ENCODE measurements at regions not wholly inside any gene's neighbourhood (a gene's known extent, or its start where the extent isn't known, plus 50 kb on each side); places are given as distances from the start of the nearest gene placed in this dataset.

DNA sequence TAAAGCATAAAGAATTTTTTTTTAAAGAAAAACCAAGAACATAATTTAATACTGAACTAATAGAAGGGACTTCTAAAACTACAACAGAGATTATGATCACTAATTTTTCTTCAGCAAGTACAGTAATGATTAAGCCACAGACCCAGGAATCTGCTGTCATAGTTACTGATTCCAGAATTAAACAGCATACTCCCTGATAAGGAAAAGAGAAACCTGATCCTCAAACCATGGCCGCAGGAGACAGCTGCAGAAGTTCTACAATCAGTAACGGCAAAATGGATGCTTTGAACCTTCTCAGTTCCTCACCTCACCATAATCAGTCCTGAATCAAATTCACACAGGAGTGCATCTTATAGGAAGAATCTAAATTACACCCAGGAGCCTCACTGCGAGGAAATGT lies 939.0 kb upstream of the SLITRK1 start:
- TF ChIP-seq, protein P1, sequence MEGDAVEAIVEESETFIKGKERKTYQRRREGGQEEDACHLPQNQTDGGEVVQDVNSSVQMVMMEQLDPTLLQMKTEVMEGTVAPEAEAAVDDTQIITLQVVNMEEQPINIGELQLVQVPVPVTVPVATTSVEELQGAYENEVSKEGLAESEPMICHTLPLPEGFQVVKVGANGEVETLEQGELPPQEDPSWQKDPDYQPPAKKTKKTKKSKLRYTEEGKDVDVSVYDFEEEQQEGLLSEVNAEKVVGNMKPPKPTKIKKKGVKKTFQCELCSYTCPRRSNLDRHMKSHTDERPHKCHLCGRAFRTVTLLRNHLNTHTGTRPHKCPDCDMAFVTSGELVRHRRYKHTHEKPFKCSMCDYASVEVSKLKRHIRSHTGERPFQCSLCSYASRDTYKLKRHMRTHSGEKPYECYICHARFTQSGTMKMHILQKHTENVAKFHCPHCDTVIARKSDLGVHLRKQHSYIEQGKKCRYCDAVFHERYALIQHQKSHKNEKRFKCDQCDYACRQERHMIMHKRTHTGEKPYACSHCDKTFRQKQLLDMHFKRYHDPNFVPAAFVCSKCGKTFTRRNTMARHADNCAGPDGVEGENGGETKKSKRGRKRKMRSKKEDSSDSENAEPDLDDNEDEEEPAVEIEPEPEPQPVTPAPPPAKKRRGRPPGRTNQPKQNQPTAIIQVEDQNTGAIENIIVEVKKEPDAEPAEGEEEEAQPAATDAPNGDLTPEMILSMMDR (IDR thresholded peaks at IDR 0.05; ENCODE audit: borderline replicate concordance, extremely low read depth, low read length, poor library complexity, severe bottlenecking), result no peak
- TF ChIP-seq EZH2 (IDR thresholded peaks at IDR 0.05; ENCODE audit: borderline replicate concordance, low read depth, low read length, severe bottlenecking), result no peak
- no peaks in the 10 kb centered on the region for H3K9me3 ChIP-seq (ENCODE audit: insufficient read depth, low read length, severe bottlenecking)
- H3K27me3 ChIP-seq (ENCODE audit: insufficient read depth, low read length, poor library complexity), result no peaks in the 10 kb centered on the region
- no peak overlapping the region for H2AFZ ChIP-seq (ENCODE audit: low read depth, low read length)
- no peak overlapping the region for H3K27ac ChIP-seq (ENCODE audit: low read length)
- no peak overlapping the region for H3K4me2 ChIP-seq (ENCODE audit: insufficient read depth, low read length)
- H3K4me1 ChIP-seq (ENCODE audit: insufficient read depth, low read length), result no peaks in the 10 kb centered on the region
- no peak for DNase-seq
- no peak overlapping the region for H3K4me3 ChIP-seq (ENCODE audit: low read depth in 1 of 2, low read length in 2 of 2)
- H3K79me2 ChIP-seq (ENCODE audit: insufficient read depth, low read length), result no peaks in the 10 kb centered on the region
- H3K9ac ChIP-seq (ENCODE audit: low read depth, low read length), result no peak overlapping the region
- no peaks in the 10 kb centered on the region for H3K36me3 ChIP-seq (ENCODE audit: insufficient read depth, low read length)
- H4K20me1 ChIP-seq (ENCODE audit: insufficient read depth, low read length), result no peaks in the 10 kb centered on the region
- no peak for ATAC-seq (ENCODE audit: insufficient read depth, low read depth)

GRCh38 chr13:84816567-84817105 lies 934.4 kb upstream of the SLITRK1 start:
- Histone ChIP-seq H3K4me2 (ENCODE audit: insufficient read depth, low read length) (no peak overlapping the region), H3K27me3 (ENCODE audit: insufficient read depth, low read length, poor library complexity) (no peaks in the 10 kb centered on the region), H4K20me1 (ENCODE audit: insufficient read depth, low read length) (no peaks in the 10 kb centered on the region), H3K9me3 (ENCODE audit: insufficient read depth, low read length, severe bottlenecking) (no peaks in the 10 kb centered on the region), H2AFZ (ENCODE audit: low read depth, low read length) (no peak overlapping the region), H3K4me3 (ENCODE audit: low read depth in 1 of 2, low read length in 2 of 2) (no peak overlapping the region), H3K36me3 (ENCODE audit: insufficient read depth, low read length) (no peaks in the 10 kb centered on the region), H3K79me2 (ENCODE audit: insufficient read depth, low read length) (no peaks in the 10 kb centered on the region), H3K27ac (ENCODE audit: low read length) (no peak overlapping the region), H3K9ac (ENCODE audit: low read depth, low read length) (no peak overlapping the region), H3K4me1 (ENCODE audit: insufficient read depth, low read length) (no peaks in the 10 kb centered on the region)
- TF ChIP-seq, protein P1 (IDR thresholded peaks at IDR 0.05; ENCODE audit: borderline replicate concordance, extremely low read depth, low read length, poor library complexity, severe bottlenecking), result no peak
- no peak for TF ChIP-seq EZH2 (IDR thresholded peaks at IDR 0.05; ENCODE audit: borderline replicate concordance, low read depth, low read length, severe bottlenecking)
- DNase-seq (no peak), ATAC-seq (ENCODE audit: insufficient read depth, low read depth) (no peak)

- no peak overlapping the region for H2AFZ ChIP-seq (ENCODE audit: low read depth, low read length)
- H3K36me3 ChIP-seq (ENCODE audit: insufficient read depth, low read length), result no peaks in the 10 kb centered on the region
- DNase-seq, result no peak
- H3K9ac ChIP-seq (ENCODE audit: low read depth, low read length), result no peak overlapping the region
- no peaks in the 10 kb centered on the region for H3K79me2 ChIP-seq (ENCODE audit: insufficient read depth, low read length)
- H4K20me1 ChIP-seq (ENCODE audit: insufficient read depth, low read length), result no peaks in the 10 kb centered on the region
- no peak overlapping the region for H3K4me3 ChIP-seq (ENCODE audit: low read depth in 1 of 2, low read length in 2 of 2)
- H3K4me1 ChIP-seq (ENCODE audit: insufficient read depth, low read length), result no peaks in the 10 kb centered on the region
- H3K27ac ChIP-seq (ENCODE audit: low read length), result no peak overlapping the region
- TF ChIP-seq EZH2 (IDR thresholded peaks at IDR 0.05; ENCODE audit: borderline replicate concordance, low read depth, low read length, severe bottlenecking), result no peak
- TF ChIP-seq, protein P1 (IDR thresholded peaks at IDR 0.05; ENCODE audit: borderline replicate concordance, extremely low read depth, low read length, poor library complexity, severe bottlenecking), result no peak
- no peaks in the 10 kb centered on the region for H3K27me3 ChIP-seq (ENCODE audit: insufficient read depth, low read length, poor library complexity)
- no peak overlapping the region for H3K4me2 ChIP-seq (ENCODE audit: insufficient read depth, low read length)
- no peak for ATAC-seq (ENCODE audit: insufficient read depth, low read depth)
- no peaks in the 10 kb centered on the region for H3K9me3 ChIP-seq (ENCODE audit: insufficient read depth, low read length, severe bottlenecking)
These were observed 930.5 kb upstream of the SLITRK1 start for GRCh38 chr13:84812789-84813188.

DNA sequence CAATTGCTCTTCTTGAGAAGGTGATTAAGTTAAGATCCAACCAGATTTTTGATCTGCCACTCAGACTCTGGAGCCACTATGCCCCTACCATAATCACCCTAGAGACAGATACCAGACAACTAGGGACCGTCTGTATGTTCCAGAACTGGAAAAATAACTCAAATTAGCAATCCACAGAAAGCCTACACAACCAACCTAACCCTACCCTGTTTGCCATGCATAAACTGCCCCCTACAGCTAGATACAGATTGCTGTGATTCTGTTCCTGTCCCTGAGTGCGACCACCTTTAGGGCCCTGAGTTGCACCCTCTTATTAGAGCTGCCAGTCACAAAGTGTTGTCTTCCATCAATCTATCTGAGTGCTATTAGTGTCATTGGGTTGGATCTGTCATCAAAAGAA lies 929.8 kb upstream of the SLITRK1 start:
- no peak for TF ChIP-seq EZH2 (IDR thresholded peaks at IDR 0.05; ENCODE audit: borderline replicate concordance, low read depth, low read length, severe bottlenecking)
- TF ChIP-seq, protein P1 (IDR thresholded peaks at IDR 0.05; ENCODE audit: borderline replicate concordance, extremely low read depth, low read length, poor library complexity, severe bottlenecking), result no peak
- no peak overlapping the region for H3K4me3 ChIP-seq (ENCODE audit: low read depth in 1 of 2, low read length in 2 of 2)
- H2AFZ ChIP-seq (ENCODE audit: low read depth, low read length), result no peak overlapping the region
- no peaks in the 10 kb centered on the region for H4K20me1 ChIP-seq (ENCODE audit: insufficient read depth, low read length)
- H3K4me1 ChIP-seq (ENCODE audit: insufficient read depth, low read length), result no peaks in the 10 kb centered on the region
- no peak overlapping the region for H3K27ac ChIP-seq (ENCODE audit: low read length)
- no peaks in the 10 kb centered on the region for H3K9me3 ChIP-seq (ENCODE audit: insufficient read depth, low read length, severe bottlenecking)
- DNase-seq (no peak), ATAC-seq (ENCODE audit: insufficient read depth, low read depth) (no peak)
- no peaks in the 10 kb centered on the region for H3K27me3 ChIP-seq (ENCODE audit: insufficient read depth, low read length, poor library complexity)
- H3K36me3 ChIP-seq (ENCODE audit: insufficient read depth, low read length), result no peaks in the 10 kb centered on the region
- H3K9ac ChIP-seq (ENCODE audit: low read depth, low read length), result no peak overlapping the region
- no peak overlapping the region for H3K4me2 ChIP-seq (ENCODE audit: insufficient read depth, low read length)
- no peaks in the 10 kb centered on the region for H3K79me2 ChIP-seq (ENCODE audit: insufficient read depth, low read length)
